ENCODE measurements at regions not wholly inside any gene's neighbourhood (a gene's known extent, or its start where the extent isn't known, plus 50 kb on each side); places are given as distances from the start of the nearest gene placed in this dataset.
"Not testable (repeated sequence)": the region's sequence is repeated elsewhere in the genome, so short reads cannot be mapped to it uniquely, and the experiment has no call there.

DNA sequence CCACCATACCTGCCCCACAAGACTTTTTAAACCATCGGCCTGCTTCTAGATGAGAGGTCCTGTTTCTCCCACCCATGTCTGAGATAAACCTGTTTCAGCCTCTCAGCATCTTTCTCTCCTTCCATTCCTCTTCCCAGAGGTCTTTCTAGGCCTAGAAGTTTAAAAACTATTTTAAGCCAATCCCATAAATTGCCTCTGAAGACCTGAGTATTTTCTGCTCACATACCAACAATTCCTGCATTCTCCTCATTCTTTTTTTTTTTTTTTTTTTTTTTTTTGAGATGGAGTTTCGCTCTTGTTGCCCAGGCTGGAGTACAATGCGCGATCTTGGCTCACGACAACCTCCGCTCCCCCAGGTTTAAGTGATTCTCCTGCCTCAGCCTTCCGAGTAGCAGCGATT is 262.9 kb upstream of the AUTS2 start:
- intact Hi-C loops (cut with micrococcal nuclease) = no loop called here

DNA sequence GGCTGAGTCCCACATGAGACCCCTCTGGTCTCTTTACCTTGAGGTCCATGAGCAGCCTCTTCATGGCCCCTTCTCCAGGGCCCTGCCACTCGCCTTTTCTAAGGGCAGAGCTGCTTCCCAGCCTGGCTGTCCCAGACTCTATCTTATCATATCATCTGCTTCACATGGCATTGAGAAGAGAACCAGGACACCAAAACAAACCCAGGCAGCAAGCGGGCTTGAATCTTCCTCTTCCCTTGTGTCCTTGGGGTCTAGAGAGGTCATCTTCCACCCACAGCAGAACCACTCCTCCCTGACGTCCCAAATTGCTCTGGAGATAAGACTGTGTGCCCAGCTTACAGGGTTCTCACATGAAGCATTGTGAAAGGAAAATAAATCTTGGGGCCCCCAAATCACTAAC is 261.3 kb upstream of the AUTS2 start:
- intact Hi-C loops (cut with micrococcal nuclease) = no loop called here

DNA sequence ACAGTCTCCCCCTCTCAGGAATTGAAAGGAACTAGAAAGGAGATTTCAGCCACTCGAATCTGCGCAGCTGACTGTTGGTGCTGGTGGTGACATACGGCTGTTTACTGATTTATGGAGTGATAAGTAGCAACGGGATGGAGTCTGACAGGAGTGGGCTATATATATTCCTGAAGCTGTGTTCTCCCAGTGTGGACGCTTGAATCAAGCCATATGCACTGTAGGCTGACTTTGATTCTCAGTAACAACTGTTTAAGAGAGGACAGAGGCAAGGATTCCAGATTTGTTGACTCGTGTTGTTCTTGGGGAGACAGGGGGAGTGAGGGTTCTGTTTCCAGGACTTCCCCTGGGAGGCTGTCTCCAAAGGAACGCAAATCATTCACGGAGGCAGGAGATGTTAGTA is 260.1 kb upstream of the AUTS2 start:
- intact Hi-C loops (cut with micrococcal nuclease) = no loop called here

DNA sequence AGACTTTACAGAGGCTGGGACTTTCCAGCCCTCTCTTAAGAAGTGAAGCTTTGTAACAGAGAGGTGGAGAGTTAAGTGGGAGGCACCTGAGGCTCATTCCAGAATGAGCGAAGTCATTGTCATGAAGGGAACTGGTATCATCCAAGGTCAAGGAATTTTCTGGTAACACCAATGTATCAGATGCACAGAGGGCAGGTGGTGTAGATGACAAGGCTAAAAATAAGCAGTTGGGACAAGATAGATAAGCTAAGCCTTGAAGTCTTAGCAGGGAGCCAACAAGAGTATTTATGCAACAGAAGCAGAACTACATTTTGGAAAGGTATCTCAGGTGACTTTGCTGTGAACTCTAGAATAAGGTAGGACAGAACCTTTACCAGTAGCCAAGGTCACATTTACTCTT is 257.0 kb upstream of the AUTS2 start:
- intact Hi-C loops (cut with micrococcal nuclease) = no loop called here

DNA sequence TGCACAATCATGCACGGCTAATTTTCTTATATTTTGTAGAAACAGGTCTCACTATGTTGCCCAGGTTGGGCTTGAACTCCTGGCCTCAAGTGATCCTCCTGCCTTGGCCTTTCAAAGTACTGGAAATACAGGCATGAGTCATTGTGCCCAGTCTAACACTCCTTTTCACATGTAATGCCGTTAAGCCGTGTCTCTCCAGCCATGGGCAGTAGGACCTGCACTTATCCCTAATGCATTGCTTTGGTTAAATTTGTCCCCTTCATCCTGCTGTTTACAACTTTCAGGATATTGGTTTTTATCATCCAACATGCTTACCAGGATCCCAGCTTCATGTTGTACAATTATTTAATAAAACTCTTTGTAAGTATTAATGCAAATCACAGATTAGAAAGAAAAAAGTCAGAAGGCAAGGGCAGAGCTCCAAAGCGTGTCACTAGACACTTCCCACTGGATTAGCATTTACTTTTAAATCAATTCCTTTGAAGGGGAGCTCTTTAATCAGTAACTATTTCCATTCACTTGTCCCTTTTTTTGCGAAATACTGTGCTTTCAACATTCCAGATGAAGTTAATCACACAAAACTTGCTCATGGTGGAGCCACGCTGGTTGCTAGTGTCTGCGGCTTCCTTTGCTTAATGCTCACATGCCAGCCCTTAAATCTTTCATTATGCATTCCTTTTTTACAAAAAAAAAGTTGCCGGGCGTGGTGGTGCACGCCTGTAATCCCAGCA is 256.0 kb upstream of the AUTS2 start:
- intact Hi-C loops (cut with micrococcal nuclease) = no loop called here

DNA sequence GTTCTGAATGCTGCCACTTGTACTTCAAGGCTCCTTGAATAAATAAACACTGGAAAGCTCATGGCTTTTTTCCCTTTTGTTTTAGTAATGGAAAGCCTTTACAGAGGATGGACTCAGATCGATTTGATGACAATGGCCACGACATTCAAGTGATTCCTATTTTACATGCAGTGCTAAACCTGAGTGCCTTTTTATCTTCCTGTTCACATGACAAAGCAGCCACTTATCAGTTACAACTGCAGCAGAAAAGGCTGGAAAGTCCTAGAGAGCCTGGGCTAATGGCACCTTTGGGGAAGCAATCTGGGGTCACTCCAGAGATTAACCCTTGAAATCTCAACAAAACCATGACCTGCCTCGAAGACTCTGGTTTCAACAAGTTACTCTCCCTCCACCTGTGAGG is 249.0 kb upstream of the AUTS2 start:
- intact Hi-C loops (cut with micrococcal nuclease) = no loop called here

DNA sequence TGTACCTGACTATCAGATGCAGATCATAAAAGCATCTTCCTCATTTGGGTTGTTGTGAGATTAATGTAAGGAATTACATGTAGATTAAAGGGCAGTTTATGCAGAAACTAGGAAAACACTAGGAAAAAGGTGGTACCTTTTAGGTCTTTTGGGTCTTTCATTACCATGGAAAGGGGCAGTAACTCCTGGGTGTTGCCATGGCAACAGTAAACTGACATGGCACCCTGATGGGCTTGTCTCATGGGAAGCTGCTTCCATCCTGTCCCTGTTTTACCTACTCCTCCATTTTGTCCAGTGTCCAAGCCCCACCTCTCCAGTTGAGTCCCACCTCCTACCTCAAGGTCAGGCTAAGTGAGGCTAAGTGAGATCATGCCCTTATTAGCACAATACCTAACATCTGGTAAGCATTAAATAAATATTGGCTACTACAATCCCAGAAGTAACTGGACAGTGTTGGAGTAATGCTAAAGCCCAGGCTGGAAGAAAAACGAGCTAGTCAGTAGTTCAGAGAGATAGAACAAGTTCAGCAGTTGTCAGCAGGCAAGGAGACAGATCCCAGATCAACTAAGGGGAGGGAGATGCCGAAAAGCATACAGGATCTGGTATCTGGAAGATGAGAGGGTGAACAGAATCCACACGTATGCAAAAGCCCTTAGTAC is 240.0 kb upstream of the AUTS2 start:
- intact Hi-C loops (cut with micrococcal nuclease) = no loop called here

DNA sequence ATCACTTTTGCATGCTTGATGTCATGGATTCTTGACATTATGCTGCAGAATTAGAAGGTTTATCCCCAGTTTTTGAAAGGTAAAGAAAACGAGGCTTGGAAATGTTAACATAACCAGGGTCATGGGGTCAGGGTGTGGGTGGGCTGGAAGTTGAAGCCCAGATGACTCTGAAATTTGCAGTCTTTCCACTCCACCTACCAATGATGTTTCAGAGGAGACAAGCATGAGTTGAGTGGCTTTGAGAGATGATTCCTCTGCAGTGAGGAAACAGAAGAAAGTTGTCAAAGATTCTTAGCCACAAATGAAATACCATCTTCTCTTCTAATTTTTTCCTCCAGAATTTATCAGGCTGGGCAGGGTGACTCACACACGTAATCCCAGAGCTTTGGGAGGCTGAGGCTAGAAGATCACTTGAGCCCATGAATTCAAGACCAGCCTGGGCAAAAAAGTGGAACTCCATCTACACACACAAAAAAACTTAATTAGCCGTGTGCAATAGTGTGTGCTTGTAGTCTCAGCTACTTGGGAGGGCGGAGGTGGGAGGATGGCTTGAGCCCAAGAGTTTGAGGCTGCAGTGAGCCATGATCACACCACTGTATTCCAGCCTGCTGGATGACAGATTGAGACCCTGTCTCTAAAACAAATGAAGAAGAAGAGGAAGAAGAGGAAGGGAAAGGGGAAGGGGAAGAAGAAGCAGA is 239.1 kb upstream of the AUTS2 start:
- intact Hi-C loops (cut with micrococcal nuclease) = no loop called here

DNA sequence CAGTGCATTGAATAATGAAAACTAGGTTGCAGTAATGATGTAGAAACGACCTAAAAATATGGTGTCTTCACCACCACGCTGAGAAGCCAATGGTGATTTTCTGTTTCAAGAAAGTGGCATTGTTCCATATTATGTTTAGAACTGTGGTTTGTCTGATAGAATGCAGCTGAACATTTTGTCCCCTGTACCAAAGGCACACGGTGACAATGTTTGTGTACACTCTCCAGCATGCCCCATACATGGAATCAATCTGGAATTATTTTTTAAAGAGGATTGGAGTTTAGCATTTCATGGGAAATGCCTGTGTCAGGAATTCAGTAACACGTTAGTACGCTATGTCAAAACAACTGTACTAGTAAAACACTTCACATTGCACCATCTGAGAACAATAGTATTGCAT is 237.4 kb upstream of the AUTS2 start:
- intact Hi-C loops (cut with micrococcal nuclease) = no loop called here

DNA sequence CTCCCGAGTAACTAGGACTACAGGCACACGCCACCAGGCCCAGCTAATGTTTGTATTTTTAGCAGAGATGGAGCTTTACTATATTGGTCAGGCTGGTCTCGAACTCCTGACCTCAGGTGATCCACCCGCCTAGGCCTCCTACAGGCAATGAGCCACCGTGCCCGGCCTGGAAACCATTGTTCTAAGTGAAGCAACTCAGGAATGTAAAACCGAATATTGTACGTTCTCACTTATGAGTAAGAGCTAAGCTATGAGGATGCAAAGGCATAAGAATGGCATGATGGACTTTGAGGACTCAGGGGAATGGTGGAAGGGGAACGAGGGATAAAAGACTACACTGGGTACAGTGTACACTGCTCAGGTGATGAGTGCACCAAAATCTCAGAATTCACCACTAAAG is 235.1 kb upstream of the AUTS2 start:
- intact Hi-C loops (cut with micrococcal nuclease) = no loop called here

DNA sequence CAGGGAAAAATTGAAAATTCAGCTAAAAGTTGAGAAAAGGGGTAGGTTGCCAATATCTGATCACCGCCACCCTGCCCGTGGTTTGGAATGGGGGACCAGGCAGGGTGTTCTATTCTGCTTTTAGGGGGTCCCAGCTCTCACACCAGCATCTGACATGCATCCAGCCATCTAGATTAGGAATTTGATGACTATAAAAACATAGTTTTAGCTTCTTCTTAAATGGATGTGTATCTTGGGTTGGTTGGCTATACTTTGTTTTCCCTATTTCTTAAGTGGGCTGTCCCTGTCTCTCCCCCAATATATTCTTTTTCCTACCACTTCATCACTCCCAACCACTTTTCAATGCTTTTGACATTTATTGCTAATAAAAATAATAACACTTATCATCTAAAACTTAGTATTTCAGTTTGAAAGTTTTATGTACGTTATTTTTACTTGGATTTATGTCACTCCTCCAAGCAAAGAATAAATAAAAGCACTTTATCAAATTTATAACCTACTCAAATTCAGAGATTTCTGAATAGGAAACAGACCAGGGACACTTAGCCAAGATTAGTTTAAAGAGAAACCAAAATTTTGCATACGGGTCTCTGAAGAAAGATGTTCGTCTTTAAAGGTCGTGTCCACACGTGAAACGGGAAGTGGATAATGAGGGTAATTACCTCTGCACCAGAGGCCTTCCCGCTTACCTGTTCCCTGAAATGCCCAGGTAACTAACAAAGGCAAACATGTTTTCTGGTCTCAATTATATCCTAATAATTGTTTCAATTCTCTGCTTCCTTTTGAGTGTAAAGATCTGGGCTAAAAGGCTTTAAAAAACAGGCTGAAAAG is 233.2 kb upstream of the AUTS2 start:
- intact Hi-C loops (cut with micrococcal nuclease) = no loop called here

DNA sequence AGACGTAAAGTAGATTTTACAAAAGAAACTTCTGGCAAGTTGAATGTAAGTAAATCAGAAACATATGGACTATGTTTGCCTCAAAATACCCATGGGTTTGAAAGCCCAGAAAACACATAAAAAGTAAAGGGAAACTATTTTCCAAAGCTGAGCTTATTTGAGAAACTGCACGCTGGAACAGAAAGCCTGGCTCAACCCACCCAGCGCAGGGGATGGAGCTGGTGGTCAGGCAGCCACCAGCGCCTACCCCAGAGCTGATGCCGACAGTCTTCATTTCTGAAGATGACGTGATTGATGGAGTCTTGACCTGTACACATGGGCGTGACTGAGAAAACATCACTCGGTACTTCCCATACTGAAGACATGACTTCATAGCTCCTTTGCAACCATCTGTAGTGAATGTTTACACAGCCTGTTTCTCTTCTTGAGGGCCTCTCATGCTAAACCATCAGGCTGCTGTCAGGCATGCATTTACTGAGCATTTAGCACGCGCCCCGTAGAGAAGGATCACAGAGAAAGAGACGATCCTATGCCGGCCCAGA is 232.6 kb upstream of the AUTS2 start:
- intact Hi-C loops (cut with micrococcal nuclease) = no loop called here

DNA sequence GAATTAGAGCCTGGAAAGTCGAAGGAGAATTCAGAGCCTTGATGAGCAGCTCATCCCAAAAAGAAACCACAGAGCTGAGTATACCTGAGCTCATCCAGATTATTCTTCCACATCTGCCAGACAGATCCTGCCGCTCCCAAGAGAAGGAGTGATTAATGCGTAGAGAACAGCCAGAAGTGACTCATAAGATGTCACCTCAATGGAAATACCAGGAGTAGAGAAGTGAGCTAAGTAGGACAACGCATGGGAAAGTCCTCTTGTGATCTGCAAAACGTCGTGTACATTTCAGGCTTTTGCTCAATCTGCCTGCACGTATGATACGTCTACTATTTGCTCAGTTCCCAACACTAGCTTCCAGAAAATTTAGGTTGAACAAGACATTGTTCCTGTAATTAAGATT is 230.5 kb upstream of the AUTS2 start:
- intact Hi-C loops (cut with micrococcal nuclease) = no loop called here

DNA sequence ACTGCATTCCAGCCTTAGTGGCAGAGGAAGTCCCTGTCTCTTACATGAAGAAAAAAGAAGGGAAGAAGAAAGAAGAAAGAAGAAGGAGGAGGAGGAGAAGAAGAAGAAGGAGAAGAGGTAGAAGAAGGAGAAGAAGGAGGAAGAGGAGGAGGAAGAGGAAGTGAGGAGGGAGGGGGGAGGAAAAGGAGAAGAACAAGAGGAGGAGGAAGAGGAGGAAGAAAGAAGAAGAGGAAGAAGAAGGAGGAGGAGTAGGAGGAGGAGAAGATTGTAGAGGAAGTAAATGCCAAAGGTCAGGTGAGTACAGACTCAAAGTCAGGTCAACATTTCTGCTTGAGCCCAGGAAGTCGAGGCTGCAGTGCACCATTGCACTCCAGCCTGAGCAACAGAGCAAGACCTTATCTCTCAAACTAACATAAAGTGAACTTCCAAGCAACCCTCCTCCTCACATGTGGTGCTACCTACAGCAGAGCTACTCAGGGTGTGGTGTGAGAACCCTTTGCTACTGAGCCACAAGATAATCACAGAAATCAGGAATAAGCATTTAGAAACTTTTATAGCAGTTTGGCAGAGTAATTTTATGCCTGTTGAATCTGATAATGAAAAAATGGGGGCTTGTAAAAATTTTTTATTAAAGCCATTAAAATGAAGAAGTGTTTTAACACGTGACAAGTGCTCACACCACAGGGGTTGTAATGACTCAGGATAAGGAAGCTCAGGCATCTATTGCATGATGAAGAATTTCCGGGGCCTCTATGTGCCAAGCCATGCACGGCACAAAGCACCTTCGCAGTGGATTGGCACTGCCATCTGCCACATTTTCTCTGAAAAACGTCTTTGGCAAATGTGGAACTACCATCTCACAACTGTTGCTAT is 224.9 kb upstream of the AUTS2 start:
- intact Hi-C loops (cut with micrococcal nuclease) = no loop called here

DNA sequence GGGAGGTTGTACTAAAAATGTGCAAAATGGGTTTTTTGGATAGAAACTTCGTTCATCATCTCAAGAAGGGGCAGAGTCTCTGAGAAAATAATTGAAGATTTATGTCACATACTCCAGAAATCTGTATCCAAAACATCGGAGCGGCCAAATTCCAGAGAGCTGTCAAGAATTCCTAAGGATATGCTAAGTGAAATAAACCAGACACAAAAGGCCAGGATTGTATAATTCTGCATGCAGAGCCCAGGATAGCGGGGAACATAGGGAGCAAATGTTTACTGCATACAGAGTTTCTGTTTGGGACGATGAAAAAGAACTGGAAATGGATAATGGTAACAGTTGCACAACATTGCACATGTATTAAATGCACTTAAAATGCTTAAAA is 224.2 kb upstream of the AUTS2 start:
- intact Hi-C loops (cut with micrococcal nuclease) = no loop called here

DNA sequence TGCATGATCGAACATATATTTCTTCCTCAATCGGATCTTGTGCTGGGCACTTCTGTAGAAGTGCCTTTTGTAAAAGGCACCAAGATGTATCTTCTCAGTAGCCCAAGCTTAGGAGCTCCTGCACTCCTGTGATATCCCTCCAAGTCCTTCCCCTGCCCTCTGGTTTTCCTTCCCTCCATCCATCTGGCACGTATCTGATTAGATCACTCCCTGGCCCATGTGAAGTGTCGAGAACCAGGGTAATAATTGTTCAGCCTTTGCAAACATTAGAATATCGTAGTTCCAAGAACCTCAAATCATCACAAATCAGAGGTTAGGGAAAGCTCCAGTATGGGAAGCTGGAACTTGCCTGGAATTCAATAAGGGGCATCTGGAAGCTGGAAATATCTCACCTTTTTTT is 221.1 kb upstream of the AUTS2 start:
- intact Hi-C loops (cut with micrococcal nuclease) = no loop called here

DNA sequence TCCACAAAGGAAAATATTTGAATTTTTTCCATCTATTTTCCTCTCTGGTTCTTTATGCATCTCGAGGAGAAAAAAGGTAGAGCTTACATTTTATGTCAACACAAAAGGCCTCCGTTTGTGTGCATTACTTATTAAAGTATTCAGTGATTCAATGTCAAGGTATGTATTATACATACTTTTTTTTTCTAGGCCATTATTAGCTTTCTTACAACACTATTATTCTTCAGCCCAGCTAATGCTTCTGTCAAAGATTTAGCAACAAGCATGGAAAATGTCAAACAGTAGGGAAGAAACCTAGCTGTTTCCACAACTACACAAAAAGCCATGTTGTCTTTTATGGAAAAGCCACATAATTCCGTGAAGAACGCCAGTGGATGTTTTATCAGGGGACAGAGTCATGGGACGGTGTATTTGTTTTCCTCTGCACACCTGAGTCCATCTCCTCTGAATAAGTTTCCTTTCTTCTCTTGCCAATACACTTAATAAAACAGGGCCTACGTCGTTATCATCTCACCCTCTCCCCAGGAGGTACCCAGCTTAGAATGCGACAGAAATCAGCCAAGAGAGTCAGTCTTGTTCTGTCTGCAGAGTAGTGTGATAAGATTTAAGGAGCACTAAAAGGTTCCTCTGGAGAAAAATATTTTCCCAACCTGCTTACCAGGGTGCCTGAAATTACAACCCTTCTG is 209.7 kb upstream of the AUTS2 start:
- intact Hi-C loops (cut with micrococcal nuclease) = no loop called here

DNA sequence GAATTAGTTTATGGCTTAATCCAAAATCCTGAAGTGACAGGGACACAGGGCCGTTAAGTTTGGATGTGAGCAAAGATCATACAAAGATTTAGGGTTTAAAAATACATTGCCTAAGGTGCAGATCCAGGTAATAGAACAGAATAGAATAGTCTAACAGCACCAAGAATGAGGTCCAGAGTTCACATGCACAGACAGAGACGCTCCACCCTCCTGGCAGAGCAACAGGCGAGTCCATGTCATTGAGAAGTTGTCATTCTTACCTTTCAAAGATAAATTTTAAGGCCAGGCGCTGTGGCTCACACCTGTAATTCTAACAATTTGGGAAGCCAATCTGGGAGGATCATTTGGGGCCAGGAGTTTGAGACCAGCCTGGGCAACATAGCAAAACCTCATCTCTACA is 209.1 kb upstream of the AUTS2 start:
- intact Hi-C loops (cut with micrococcal nuclease) = no loop called here

DNA sequence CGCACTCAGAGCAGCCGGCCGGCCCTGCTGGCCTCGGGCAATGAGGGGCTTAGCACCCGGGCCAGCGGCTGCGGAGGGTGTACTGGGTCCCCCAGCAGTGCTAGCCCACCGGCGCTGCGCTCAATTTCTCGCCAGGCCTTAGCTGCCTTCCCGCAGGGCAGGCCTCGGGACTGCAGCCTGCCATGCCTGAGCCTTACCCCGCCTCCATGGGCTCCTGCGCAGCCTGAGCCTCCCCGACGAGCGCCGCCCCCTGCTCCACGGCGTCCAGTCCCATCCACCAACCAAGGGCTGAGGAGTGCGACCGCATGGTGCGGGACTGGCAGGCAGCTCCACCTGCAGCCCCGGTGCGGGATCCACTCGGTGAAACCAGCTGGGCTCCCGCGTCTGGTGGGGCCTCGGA is 204.4 kb upstream of the AUTS2 start:
- intact Hi-C loops (cut with micrococcal nuclease) = not testable (repeated sequence)

DNA sequence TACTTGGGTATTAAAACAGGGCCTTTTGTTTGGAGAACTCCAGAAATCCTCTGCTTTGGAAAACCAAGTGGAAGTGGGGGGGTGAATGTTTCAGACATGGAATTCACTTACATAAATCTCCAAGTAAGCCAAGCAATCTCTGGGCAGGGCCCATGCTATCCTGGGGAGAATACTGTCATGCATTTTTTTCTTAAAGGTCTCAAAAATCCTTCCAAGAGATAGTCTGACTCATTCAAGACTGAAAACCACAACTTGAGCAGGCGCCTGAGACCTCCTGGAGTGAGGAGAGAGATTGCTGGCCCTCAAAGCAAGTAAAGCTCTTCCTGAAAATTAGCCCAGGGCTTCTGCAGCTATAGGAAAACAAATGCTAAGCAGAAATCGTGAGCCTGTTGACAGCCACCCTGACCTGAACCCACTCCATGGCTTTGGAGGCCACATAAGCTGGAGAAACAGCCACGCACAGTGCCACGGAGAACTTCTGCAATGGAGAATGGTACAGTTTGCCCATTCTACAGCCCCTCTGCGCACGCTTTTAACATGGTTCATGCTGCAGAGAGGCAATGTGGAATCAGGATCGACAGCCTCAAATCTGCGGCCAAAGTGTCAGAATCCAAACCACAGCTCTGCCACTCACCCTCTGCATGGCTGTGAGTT is 203.1 kb upstream of the AUTS2 start:
- intact Hi-C loops (cut with micrococcal nuclease) = no loop called here

Data from T-helper 2 cell treated with Interferon-gamma antibody and Interleukin-4, amounts not matched to agents 100 ng/mL and 5 ng/mL, for 36 hours (primary cell).